H7 (cell line): ENCODE measurements at regions not wholly inside any gene's neighbourhood (a gene's known extent, or its start where the extent isn't known, plus 50 kb on each side); places are given as distances from the start of the nearest gene placed in this dataset.

ENCODE experiments used
- DNase-seq: peaks from one replicate; pipeline ENCODE4 v3.0.0; 2012
- H3K27me3 ChIP-seq: 2 replicates; pipeline ENCODE4 v1.6.0; 2011; ENCODE audit warnings: mild to moderate bottlenecking, low read length; ENCODE audit not compliant: control insufficient read depth, insufficient read depth
- H3K36me3 ChIP-seq: replicated peaks from 2 replicates; pipeline ENCODE4 v1.5.1; 2011; ENCODE audit warnings: low read length; ENCODE audit not compliant: control insufficient read depth, insufficient read depth
- H3K4me3 ChIP-seq: 2 replicates; pipeline ENCODE4 v1.5.1; 2011; ENCODE audit warnings: low read depth, mild to moderate bottlenecking, control low read depth, low read length, moderate library complexity; ENCODE audit not compliant: insufficient read depth

- no peak for DNase-seq
- Histone ChIP-seq H3K4me3 (no peak overlapping the region), H3K27me3 (no peaks in the 10 kb centered on the region), H3K36me3 (no peaks in the 10 kb centered on the region)
These were observed 81.7 kb upstream of the CCDC85A start for GRCh38 chr2:56102098-56102497.

- Histone ChIP-seq H3K27me3 (no peaks in the 10 kb centered on the region), H3K36me3 (no peaks in the 10 kb centered on the region), H3K4me3 (no peak overlapping the region)
- DNase-seq, result no peak
These were observed 80.9 kb upstream of the CCDC85A start for GRCh38 chr2:56102866-56103265.

GRCh38 chr2:56104962-56105361, 78.8 kb upstream of the CCDC85A start:
- H3K27me3 ChIP-seq, result no peaks in the 10 kb centered on the region
- H3K4me3 ChIP-seq, result no peak overlapping the region
- H3K36me3 ChIP-seq, result no peaks in the 10 kb centered on the region
- no peak for DNase-seq

GRCh38 chr2:56107502-56108220, 76.1 kb upstream of the CCDC85A start:
- H3K27me3 ChIP-seq, result no peaks in the 10 kb centered on the region
- no peak for DNase-seq
- no peaks in the 10 kb centered on the region for H3K36me3 ChIP-seq

GRCh38 chr2:56108806-56109205, 75.0 kb upstream of the CCDC85A start:
- DNase-seq, result peak; percentile 34
- H3K27me3 ChIP-seq, result no peaks in the 10 kb centered on the region
- no peaks in the 10 kb centered on the region for H3K36me3 ChIP-seq
- H3K4me3 ChIP-seq, result no peak overlapping the region

More at GRCh38 chr2:56107502-56108220, 76.1 kb upstream of the CCDC85A start:
- no peak overlapping the region for H3K4me3 ChIP-seq

GRCh38 chr2:56109994-56110393, 73.8 kb upstream of the CCDC85A start:
- H3K4me3 ChIP-seq, result no peak overlapping the region
- H3K27me3 ChIP-seq, result no peaks in the 10 kb centered on the region
- no peaks in the 10 kb centered on the region for H3K36me3 ChIP-seq
- DNase-seq, result no peak

GRCh38 chr2:56113382-56113975, 70.3 kb upstream of the CCDC85A start:
- H3K36me3 ChIP-seq, result no peaks in the 10 kb centered on the region
- H3K4me3 ChIP-seq, result no peak overlapping the region
- no peaks in the 10 kb centered on the region for H3K27me3 ChIP-seq
- no peak for DNase-seq

GRCh38 chr2:56117764-56118163, 66.0 kb upstream of the CCDC85A start:
- Histone ChIP-seq H3K36me3 (no peaks in the 10 kb centered on the region), H3K4me3 (no peak overlapping the region), H3K27me3 (no peaks in the 10 kb centered on the region)
- DNase-seq, result peak; percentile 43

GRCh38 chr2:56118474-56118873, 65.3 kb upstream of the CCDC85A start:
- Histone ChIP-seq H3K36me3 (no peaks in the 10 kb centered on the region), H3K4me3 (peak overlapping the region; percentile 17; the same call in 1 of the 2 replicates), H3K27me3 (no peaks in the 10 kb centered on the region)
- no peak for DNase-seq

- Histone ChIP-seq H3K27me3 (no peaks in the 10 kb centered on the region), H3K36me3 (no peaks in the 10 kb centered on the region), H3K4me3 (no peak overlapping the region)
- DNase-seq, result no peak
These were observed 61.8 kb upstream of the CCDC85A start for GRCh38 chr2:56121995-56122394.

- H3K4me3 ChIP-seq, result no peak overlapping the region
These were observed 60.3 kb upstream of the CCDC85A start for GRCh38 chr2:56123538-56123937.

GRCh38 chr2:56127010-56127409, 56.8 kb upstream of the CCDC85A start:
- Histone ChIP-seq H3K36me3 (no peaks in the 10 kb centered on the region), H3K4me3 (no peak overlapping the region), H3K27me3 (no peaks in the 10 kb centered on the region)
- no peak for DNase-seq

More at GRCh38 chr2:56123538-56123937, 60.3 kb upstream of the CCDC85A start:
- DNase-seq, result no peak
- no peaks in the 10 kb centered on the region for H3K27me3 ChIP-seq
- H3K36me3 ChIP-seq, result no peaks in the 10 kb centered on the region

GRCh38 chr2:56127463-56128152, 56.2 kb upstream of the CCDC85A start:
- H3K4me3 ChIP-seq, result no peak overlapping the region
- no peak for DNase-seq

GRCh38 chr2:56128235-56128634, 55.6 kb upstream of the CCDC85A start:
- Histone ChIP-seq H3K27me3 (no peaks in the 10 kb centered on the region), H3K4me3 (no peak overlapping the region), H3K36me3 (no peaks in the 10 kb centered on the region)
- DNase-seq, result no peak

More at GRCh38 chr2:56127463-56128152, 56.2 kb upstream of the CCDC85A start:
- Histone ChIP-seq H3K36me3 (no peaks in the 10 kb centered on the region), H3K27me3 (no peaks in the 10 kb centered on the region)

GRCh38 chr2:56130463-56131070, 53.2 kb upstream of the CCDC85A start:
- Histone ChIP-seq H3K36me3 (no peaks in the 10 kb centered on the region), H3K27me3 (no peaks in the 10 kb centered on the region), H3K4me3 (no peak overlapping the region)
- DNase-seq, result peak; percentile 22
